ENCODE measurements at regions not wholly inside any gene's neighbourhood (a gene's known extent, or its start where the extent isn't known, plus 50 kb on each side); places are given as distances from the start of the nearest gene placed in this dataset.
"Not testable (repeated sequence)": the region's sequence is repeated elsewhere in the genome, so short reads cannot be mapped to it uniquely, and the experiment has no call there.

- DNase-seq: peak; percentile 84 to 94
These were observed 323.4 kb upstream of the RBMS1 start for GRCh38 chr2:160816916-160817499.

DNA sequence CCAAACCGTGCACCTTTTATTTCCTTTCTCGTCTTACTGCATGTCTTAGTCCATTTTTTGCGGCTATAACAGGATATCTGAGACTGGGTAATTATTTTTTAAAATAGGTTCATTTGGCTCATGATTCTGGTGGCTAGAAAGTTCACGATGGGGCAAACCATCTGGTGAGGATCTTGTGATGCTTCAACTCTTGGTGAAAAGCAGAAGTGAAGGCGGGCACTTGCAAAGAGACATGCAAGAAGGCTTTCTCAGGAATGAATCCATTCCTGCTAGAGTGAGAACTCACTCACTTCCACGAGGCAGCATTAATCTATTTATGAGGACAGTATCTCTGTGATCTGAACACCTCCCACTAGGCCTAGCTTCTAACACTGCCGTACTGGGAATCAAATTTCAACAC is 327.1 kb upstream of the RBMS1 start:
- peak; percentile 36 to 90 for DNase-seq

DNA sequence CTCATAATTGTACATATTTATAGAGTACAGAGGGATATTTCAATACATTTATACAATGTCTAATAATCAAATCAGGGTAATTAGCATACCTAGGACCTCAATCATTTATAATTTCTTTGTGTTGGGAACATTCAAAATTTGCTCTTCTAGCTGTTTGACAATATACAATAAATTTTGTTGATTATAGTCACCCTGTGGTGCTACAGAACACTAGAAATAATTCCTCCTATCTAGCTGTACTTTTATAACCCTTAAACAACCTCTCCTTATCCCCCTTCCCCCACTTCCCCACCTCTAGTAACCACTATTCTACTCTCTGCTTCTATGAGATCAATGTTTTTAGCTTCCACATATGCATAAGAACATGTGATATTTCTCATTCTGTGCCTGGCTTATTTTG is 328.4 kb upstream of the RBMS1 start:
- no peak for DNase-seq

DNA sequence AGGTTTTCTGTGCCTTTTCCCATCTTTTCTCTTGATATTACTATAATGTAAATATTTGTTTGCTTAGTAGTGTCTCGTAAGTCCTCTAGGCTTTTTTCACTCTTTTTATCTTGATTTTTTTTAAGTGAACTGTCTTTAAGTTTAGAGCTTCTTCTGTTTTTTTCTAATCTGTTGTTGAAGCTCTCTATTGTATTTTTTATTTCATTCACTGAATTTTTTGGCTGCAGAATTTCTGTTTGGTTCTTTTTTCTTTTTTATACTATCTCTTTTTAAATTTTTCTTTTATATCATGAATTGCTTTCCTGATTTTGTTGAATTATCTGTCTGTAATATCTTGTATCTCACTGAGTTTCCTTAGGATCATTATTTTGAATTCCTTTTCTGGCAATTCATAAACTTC is 331.8 kb upstream of the RBMS1 start:
- no peak for DNase-seq

- no peak for DNase-seq
These were observed 332.9 kb upstream of the RBMS1 start for GRCh38 chr2:160826496-160826895.

DNA sequence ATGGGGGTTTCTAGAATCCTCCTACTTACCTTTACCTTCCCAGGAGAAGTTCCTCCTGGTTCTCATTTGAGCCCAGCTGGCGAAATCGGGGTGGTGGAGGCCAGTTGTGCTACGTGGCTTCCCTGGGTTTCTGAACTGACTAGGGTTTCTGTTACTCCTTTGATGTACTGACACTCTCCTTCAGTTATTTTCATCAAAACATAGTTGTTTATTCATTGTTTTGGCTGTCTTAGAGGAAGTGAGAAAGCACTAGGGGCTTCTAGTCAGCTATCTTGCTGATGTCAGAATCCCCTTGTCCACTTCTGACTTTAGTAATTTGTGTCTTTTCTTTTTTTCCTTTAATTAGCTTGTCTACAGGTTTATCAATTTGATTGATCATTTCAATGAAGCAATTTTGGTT is 332.2 kb upstream of the TANK start:
- DNase-seq: no peak

- DNase-seq: not testable (repeated sequence)
These were observed 327.8 kb upstream of the TANK start for GRCh38 chr2:160832381-160832780.

- DNase-seq: no peak
These were observed 325.1 kb upstream of the TANK start for GRCh38 chr2:160835166-160835565.

DNA sequence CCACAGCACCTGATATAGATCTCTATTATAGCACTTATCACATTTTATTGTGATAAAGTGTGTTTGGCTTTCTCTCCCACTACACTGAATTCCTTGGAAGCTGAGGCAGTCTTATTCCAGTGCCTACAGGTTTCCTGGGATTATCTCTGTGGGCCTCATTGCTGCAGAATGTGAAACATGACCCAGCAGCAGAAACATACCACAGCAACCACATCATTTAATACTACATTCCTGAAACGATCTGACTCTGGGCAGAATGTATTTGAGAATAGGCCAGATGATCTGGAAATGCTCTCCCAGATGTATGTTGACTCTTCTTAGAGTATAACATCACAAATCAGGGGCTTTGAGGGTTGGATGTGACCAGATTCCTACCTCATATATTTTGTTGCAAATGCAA is 323.5 kb upstream of the TANK start:
- DNase-seq: no peak

GRCh38 chr2:160837416-160837815 is 322.8 kb upstream of the TANK start:
- no peak for DNase-seq

DNA sequence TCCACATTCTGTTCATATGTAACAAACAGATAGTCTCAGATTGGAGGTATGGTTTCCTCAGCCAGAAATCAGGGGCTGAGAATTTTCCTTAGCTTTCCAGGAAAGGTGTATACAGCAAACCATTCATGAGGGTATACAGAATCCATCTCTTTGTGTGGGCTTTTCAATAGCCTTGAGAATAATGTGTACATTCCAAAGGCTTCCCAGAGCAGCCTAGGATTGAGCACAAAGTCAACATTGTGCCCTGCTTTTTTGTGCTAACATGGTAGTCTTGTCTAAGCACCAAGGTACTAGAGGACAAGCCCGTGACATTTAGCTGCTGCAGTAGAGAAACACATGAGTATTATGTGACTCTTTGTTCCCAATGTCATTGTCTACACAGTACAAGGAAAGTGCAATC is 322.1 kb upstream of the TANK start:
- no peak for DNase-seq

DNA sequence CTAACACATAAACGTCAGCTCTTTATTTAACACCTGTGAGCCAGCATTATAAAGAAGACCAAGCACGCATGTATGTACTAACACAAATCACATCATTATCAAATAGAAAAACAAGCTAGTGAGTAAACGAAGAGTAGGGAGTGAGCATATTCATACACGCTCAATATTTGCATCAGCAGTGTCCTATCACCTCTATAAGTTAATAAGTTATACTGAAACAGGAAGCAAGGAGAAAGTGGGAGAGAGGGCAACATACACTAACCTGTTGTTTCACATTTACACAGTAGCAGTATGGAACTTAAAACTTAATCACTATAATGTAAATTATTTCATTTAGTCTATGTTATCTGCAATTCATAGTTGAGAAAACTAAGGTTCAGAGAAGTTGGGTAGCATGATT is 321.5 kb upstream of the TANK start:
- DNase-seq: no peak

GRCh38 chr2:160842286-160842685 is 317.9 kb upstream of the TANK start:
- peak; percentile 10 to 55 for DNase-seq

GRCh38 chr2:160859096-160859495 is 301.1 kb upstream of the TANK start:
- DNase-seq: no peak

- DNase-seq: no peak
These were observed 298.0 kb upstream of the TANK start for GRCh38 chr2:160862226-160862625.

DNA sequence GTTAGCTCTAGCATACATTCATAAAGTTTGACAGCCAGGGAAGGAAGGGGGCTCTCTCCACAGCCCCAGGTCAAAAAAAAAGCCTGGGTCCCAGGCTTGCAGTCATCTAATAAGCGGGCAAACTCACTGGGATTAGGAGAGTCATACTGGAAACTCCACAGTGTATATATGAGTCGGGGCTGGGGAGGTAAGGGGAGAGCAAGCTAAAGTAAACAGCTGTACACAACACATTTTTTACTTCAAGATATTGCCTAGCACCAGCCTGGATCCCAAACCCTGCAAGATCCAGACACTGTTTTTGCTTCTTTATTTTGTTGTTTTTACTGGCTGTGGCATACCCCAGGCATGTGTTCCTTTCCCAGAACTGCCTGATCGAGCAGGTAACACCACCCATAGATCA is 291.3 kb upstream of the TANK start:
- no peak for DNase-seq

GRCh38 chr2:160869411-160869810 is 290.8 kb upstream of the TANK start:
- DNase-seq: no peak

DNA sequence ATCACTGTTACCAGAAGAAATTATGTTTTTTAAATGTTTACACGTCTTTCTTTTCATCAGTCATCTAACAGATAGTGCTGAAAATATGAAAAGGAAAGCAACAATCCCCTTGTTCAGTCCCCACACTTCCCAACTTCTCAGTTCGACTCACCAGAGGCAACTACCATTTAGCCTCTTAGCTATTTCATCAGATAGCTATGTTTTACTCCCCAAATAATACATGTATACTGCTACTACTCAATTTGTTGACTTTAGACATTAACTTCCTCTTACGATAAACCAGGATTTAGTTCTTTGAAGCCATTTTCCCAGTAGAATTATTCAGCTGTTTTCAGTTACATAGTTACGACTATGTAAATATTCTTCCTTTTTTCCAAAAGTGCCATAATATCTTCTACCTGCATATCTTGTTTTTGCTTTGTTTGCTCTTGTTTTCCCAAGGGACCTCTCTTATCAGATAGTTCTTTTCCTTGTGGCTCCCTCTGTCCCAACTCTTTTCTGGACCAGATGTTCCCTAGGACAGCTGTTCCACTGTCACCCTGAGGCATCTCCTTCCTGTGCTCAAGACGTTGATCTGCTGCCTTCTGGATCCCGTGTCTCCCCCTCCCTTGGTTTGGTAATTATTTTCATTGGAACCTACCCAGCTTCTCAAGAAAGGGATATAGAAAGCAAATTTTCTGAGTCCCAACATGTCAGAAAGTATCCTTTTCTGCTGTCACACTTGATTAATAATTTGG is 289.3 kb upstream of the TANK start:
- no peak for DNase-seq

- no peak for DNase-seq
These were observed 288.3 kb upstream of the TANK start for GRCh38 chr2:160871953-160872352.

DNA sequence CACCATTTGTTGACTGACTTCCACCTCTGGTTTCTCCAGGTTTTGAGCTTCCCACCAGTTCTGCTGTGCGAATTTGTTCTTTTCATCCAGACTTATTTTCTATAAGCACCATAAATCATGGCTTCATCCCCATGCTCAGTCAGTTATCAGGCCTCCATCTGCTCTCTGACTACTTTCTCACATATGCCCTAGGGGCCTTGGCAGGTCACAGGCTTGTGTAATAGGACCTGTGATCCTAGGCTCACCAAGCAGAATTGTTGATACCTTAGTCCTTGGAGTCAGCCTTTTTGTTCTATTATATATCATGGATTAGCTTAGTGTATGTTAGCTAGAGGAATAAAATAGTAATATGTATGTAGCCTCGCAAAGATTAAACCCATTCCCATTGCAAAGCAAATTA is 284.2 kb upstream of the TANK start:
- DNase-seq: peak in 1 of 2 experiments; percentile 12

- no peak for DNase-seq
These were observed 283.5 kb upstream of the TANK start for GRCh38 chr2:160876765-160877164.

GRCh38 chr2:160878618-160879017 is 281.6 kb upstream of the TANK start:
- no peak for DNase-seq

DNA sequence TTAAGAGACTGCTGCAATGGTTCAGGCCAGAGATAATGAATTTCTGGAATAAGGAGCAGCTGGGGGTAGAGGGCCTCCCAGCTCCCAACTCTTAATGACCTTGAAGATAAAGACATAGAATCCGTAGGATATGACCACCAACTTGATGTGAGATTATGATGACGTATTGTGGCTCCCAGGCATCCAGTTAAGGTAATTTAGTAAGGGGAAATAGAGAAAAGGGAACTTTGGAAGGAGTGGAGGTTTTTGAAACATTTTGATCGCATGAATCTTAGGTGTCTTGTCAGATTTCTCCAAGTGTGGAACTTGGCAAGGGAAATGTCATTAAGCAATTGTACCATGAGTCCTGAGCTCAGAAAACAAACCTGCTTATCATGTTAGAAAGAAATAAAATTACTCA is 277.3 kb upstream of the TANK start:
- peak in 1 of 2 experiments; percentile 36 for DNase-seq

- no peak for DNase-seq
These were observed 276.2 kb upstream of the TANK start for GRCh38 chr2:160884056-160884455.

Measured in NCI-H524 (cell line).